ENCODE measurements at regions not wholly inside any gene's neighbourhood (a gene's known extent, or its start where the extent isn't known, plus 50 kb on each side); places are given as distances from the start of the nearest gene placed in this dataset.

- ChIA-PET CTCF (no interaction called here), POLR2A (ENCODE audit: low non-redundant PET) (no interaction called here)
- no peaks in the 10 kb centered on the region for H3K9me3 ChIP-seq (ENCODE audit: low read depth, low read length, poor library complexity, severe bottlenecking)
- H3K4me1 ChIP-seq (ENCODE audit: insufficient read depth, low read length, poor library complexity, severe bottlenecking): no peaks in the 10 kb centered on the region
- H3K4me3 ChIP-seq (ENCODE audit: low read depth, low read length, poor library complexity, severe bottlenecking): no peak overlapping the region
- H3K27ac ChIP-seq (ENCODE audit: low read depth, low read length, poor library complexity, severe bottlenecking): no peak overlapping the region
- no peak for DNase-seq (ENCODE audit: low spot score)
- intact Hi-C loops (cut with micrococcal nuclease; ENCODE audit: unreplicated experiment): no loop called here
- H3K27me3 ChIP-seq (replicated peaks; ENCODE audit: insufficient read depth, low read depth, low read length, poor library complexity): no peaks in the 10 kb centered on the region
- H3K36me3 ChIP-seq (ENCODE audit: insufficient read depth, low read length, poor library complexity, severe bottlenecking): no peaks in the 10 kb centered on the region
- BruUV-seq (replicated peaks): no TSS peak
- TF ChIP-seq CTCF (conservative IDR thresholded peaks at IDR 0.05; ENCODE audit: low read depth, low read length): no peak
- TF ChIP-seq EZH2 (IDR thresholded peaks at IDR 0.05; ENCODE audit: borderline replicate concordance, low read depth, low read length, poor library complexity, severe bottlenecking): no peak
Measured at GRCh38 chr10:78124167-78124566, 90.5 kb downstream of the RPS24 start.

- TF ChIP-seq CTCF (conservative IDR thresholded peaks at IDR 0.05; ENCODE audit: low read depth, low read length) (no peak), EZH2 (IDR thresholded peaks at IDR 0.05; ENCODE audit: borderline replicate concordance, low read depth, low read length, poor library complexity, severe bottlenecking) (no peak)
- Histone ChIP-seq H3K9me3 (ENCODE audit: low read depth, low read length, poor library complexity, severe bottlenecking) (no peaks in the 10 kb centered on the region), H3K4me3 (ENCODE audit: low read depth, low read length, poor library complexity, severe bottlenecking) (no peak overlapping the region), H3K27ac (ENCODE audit: low read depth, low read length, poor library complexity, severe bottlenecking) (no peak overlapping the region), H3K27me3 (replicated peaks; ENCODE audit: insufficient read depth, low read depth, low read length, poor library complexity) (no peaks in the 10 kb centered on the region), H3K36me3 (ENCODE audit: insufficient read depth, low read length, poor library complexity, severe bottlenecking) (no peaks in the 10 kb centered on the region), H3K4me1 (ENCODE audit: insufficient read depth, low read length, poor library complexity, severe bottlenecking) (no peaks in the 10 kb centered on the region)
- BruUV-seq (replicated peaks): no TSS peak
- ChIA-PET POLR2A (ENCODE audit: low non-redundant PET) (no interaction called here), CTCF (no interaction called here)
- intact Hi-C loops (cut with micrococcal nuclease; ENCODE audit: unreplicated experiment): no loop called here
- no peak for DNase-seq (ENCODE audit: low spot score)
Measured at GRCh38 chr10:78129211-78129610, 95.5 kb downstream of the RPS24 start.

GRCh38 chr10:78130966-78131710 lies 97.5 kb downstream of the RPS24 start:
- TF ChIP-seq CTCF (conservative IDR thresholded peaks at IDR 0.05; ENCODE audit: low read depth, low read length) (no peak), EZH2 (IDR thresholded peaks at IDR 0.05; ENCODE audit: borderline replicate concordance, low read depth, low read length, poor library complexity, severe bottlenecking) (no peak)
- ChIA-PET POLR2A (ENCODE audit: low non-redundant PET) (no interaction called here), CTCF (no interaction called here)
- H3K4me3 ChIP-seq (ENCODE audit: low read depth, low read length, poor library complexity, severe bottlenecking): no peak overlapping the region
- H3K9me3 ChIP-seq (ENCODE audit: low read depth, low read length, poor library complexity, severe bottlenecking): no peaks in the 10 kb centered on the region
- H3K27me3 ChIP-seq (replicated peaks; ENCODE audit: insufficient read depth, low read depth, low read length, poor library complexity): no peaks in the 10 kb centered on the region
- H3K27ac ChIP-seq (ENCODE audit: low read depth, low read length, poor library complexity, severe bottlenecking): no peak overlapping the region
- BruUV-seq (replicated peaks): no TSS peak
- DNase-seq (ENCODE audit: low spot score): no peak
- intact Hi-C loops (cut with micrococcal nuclease; ENCODE audit: unreplicated experiment): loop anchor here (10.0 kb wide), 1 partner anchor 86 kb away; no protein-coding TSS in a partner anchor
- H3K4me1 ChIP-seq (ENCODE audit: insufficient read depth, low read length, poor library complexity, severe bottlenecking): no peaks in the 10 kb centered on the region
- no peaks in the 10 kb centered on the region for H3K36me3 ChIP-seq (ENCODE audit: insufficient read depth, low read length, poor library complexity, severe bottlenecking)
